ENCODE measurements at regions not wholly inside any gene's neighbourhood (a gene's known extent, or its start where the extent isn't known, plus 50 kb on each side); places are given as distances from the start of the nearest gene placed in this dataset.

- CTCF ChIA-PET: interaction anchor here (1.1 kb wide), 1 partner anchor 8 kb away, joined by 3 read pairs; no protein-coding TSS in a partner anchor
Measured at GRCh38 chr11:92152245-92152644, 72.4 kb upstream of the FAT3 start.

More at GRCh38 chr11:92152245-92152644, 72.4 kb upstream of the FAT3 start:
- Histone ChIP-seq H4K20me1 (ENCODE audit: insufficient read depth, low read length) (no peaks in the 10 kb centered on the region), H3K9me3 (ENCODE audit: control insufficient read depth, insufficient read depth, low read length) (no peaks in the 10 kb centered on the region), H3K79me1 (ENCODE audit: low read depth in 1 of 2, low read length in 2 of 2) (no peaks in the 10 kb centered on the region), H3K4me2 (ENCODE audit: low read depth, low read length) (no peak overlapping the region), H3K27me3 (ENCODE audit: control insufficient read depth, insufficient read depth, low read length) (no peaks in the 10 kb centered on the region), H3K23ac (ENCODE audit: low read depth, low read length) (no peak overlapping the region), H2AK5ac (ENCODE audit: low read depth, low read length) (no peak overlapping the region), H4K8ac (ENCODE audit: low read depth in 2 of 2, low read length in 2 of 2) (no peak overlapping the region), H4K91ac (ENCODE audit: insufficient read depth, low read depth, low read length) (no peak overlapping the region), H3K4me3 (ENCODE audit: insufficient read depth, low read depth, low read length) (no peak overlapping the region), H2AFZ (replicated peaks; ENCODE audit: low read length, poor library complexity) (no peak overlapping the region), H2AK9ac (replicated peaks; ENCODE audit: low read depth, low read length, poor library complexity) (no peak overlapping the region), H2BK15ac (ENCODE audit: low read depth, low read length) (no peak overlapping the region), H3K14ac (replicated peaks; ENCODE audit: low read depth, low read length) (no peak overlapping the region), H3K36me3 (ENCODE audit: control insufficient read depth, insufficient read depth, low read length) (no peaks in the 10 kb centered on the region), H3K4me1 (ENCODE audit: control insufficient read depth, insufficient read depth, low read length) (no peaks in the 10 kb centered on the region), H3K9ac (ENCODE audit: low read depth, low read length) (no peak overlapping the region), H2BK5ac (ENCODE audit: low read depth, low read length, poor library complexity, severe bottlenecking) (no peak overlapping the region), H4K5ac (ENCODE audit: low read depth, low read length) (no peak overlapping the region), H3K56ac (ENCODE audit: extremely low read depth, insufficient read depth, low read length) (no peak overlapping the region), H3K9me1 (ENCODE audit: insufficient read depth, low read length) (no peaks in the 10 kb centered on the region), H3K27ac (ENCODE audit: insufficient read depth, low read length) (no peak overlapping the region), H3K18ac (ENCODE audit: low read depth, low read length) (no peak overlapping the region), H2BK120ac (ENCODE audit: low read depth, low read length) (no peak overlapping the region), H2BK20ac (ENCODE audit: low read depth, low read length) (no peak overlapping the region), H3K4ac (ENCODE audit: low read depth, low read length) (no peak overlapping the region)
- intact Hi-C loops (cut with micrococcal nuclease): loop anchor here (2.0 to 10.0 kb wide), 2 partner anchors 401 to 733 kb away; no protein-coding TSS in a partner anchor
- POLR2A ChIA-PET (ENCODE audit: unreplicated experiment): no interaction called here
- ATAC-seq (ENCODE audit: low read depth) (no peak), DNase-seq (no peak)
- no TSS peak for BruUV-seq (replicated peaks)
- TF ChIP-seq MAZ (IDR thresholded peaks at IDR 0.05; ENCODE audit: borderline replicate concordance, low read depth, low read length) (no peak), RFX5 (IDR thresholded peaks at IDR 0.05; ENCODE audit: low read depth, low read length) (no peak), POLR2A (IDR thresholded peaks at IDR 0.05; ENCODE audit: low read depth, low read length) (no peak), FOS (IDR thresholded peaks at IDR 0.05; ENCODE audit: low read depth, low read length) (no peak), BHLHE40 (IDR thresholded peaks at IDR 0.05; ENCODE audit: low read depth, low read length) (no peak), MAFK (IDR thresholded peaks at IDR 0.05; ENCODE audit: low read depth, low read length) (no peak), NFE2L2 (IDR thresholded peaks at IDR 0.05; ENCODE audit: low read depth, low read length) (no peak), CHD1 (IDR thresholded peaks at IDR 0.05; ENCODE audit: low read depth, low read length) (no peak), CEBPB (IDR thresholded peaks at IDR 0.05; ENCODE audit: low read depth, low read length) (no peak), RAD21 (IDR thresholded peaks at IDR 0.05; ENCODE audit: low read length) (no peak), MXI1 (IDR thresholded peaks at IDR 0.05; ENCODE audit: borderline replicate concordance, low read depth, low read length) (no peak), RCOR1 (IDR thresholded peaks at IDR 0.05; ENCODE audit: insufficient replicate concordance, low read length) (no peak)
- TF ChIP-seq, protein P1, sequence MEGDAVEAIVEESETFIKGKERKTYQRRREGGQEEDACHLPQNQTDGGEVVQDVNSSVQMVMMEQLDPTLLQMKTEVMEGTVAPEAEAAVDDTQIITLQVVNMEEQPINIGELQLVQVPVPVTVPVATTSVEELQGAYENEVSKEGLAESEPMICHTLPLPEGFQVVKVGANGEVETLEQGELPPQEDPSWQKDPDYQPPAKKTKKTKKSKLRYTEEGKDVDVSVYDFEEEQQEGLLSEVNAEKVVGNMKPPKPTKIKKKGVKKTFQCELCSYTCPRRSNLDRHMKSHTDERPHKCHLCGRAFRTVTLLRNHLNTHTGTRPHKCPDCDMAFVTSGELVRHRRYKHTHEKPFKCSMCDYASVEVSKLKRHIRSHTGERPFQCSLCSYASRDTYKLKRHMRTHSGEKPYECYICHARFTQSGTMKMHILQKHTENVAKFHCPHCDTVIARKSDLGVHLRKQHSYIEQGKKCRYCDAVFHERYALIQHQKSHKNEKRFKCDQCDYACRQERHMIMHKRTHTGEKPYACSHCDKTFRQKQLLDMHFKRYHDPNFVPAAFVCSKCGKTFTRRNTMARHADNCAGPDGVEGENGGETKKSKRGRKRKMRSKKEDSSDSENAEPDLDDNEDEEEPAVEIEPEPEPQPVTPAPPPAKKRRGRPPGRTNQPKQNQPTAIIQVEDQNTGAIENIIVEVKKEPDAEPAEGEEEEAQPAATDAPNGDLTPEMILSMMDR (conservative IDR thresholded peaks at IDR 0.05; ENCODE audit: low read depth, low read length): no peak
- TF ChIP-seq, protein P2, sequence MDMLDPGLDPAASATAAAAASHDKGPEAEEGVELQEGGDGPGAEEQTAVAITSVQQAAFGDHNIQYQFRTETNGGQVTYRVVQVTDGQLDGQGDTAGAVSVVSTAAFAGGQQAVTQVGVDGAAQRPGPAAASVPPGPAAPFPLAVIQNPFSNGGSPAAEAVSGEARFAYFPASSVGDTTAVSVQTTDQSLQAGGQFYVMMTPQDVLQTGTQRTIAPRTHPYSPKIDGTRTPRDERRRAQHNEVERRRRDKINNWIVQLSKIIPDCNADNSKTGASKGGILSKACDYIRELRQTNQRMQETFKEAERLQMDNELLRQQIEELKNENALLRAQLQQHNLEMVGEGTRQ (IDR thresholded peaks at IDR 0.05; ENCODE audit: low read depth, low read length): no peak
- dilution Hi-C loops (cut with HindIII; ENCODE audit: low sequenced_read_pairs, unreplicated experiment): no loop called here
- in situ Hi-C loops (cut with MboI; ENCODE audit: low sequenced_read_pairs): no loop called here
- 61% methylated on average over 4 of the region's 7 CpGs; no CpG with 5 or more reads in 1 of the 2 experiments for WGBS, 2 experiments (ENCODE audit: extremely low coverage in 2 of 2, insufficient read length in 1 of 2)

Data from IMR-90 (cell line).